Caco-2 (cell line): ENCODE measurements at regions not wholly inside any gene's neighbourhood (a gene's known extent, or its start where the extent isn't known, plus 50 kb on each side); places are given as distances from the start of the nearest gene placed in this dataset.

Experiments
- BruUV-seq: library from RNA; stranded (reverse); fragments of 400-500 nt; replicated peaks from 2 replicates; lab custom pipeline; 2021; lab: Mats Ljungman, UMichigan
- CTCF ChIA-PET: fragments of 300-600 bp; sonication (Branson Sonifier 250); formaldehyde crosslinking; loops from one replicate; lab custom pipeline; 2022; ENCODE audit warnings: antibody characterized with exemption; lab: Charles Lee
- POLR2A ChIA-PET: fragments of 300-600 bp; sonication (Branson Sonifier 250); formaldehyde crosslinking; loops from one replicate; lab custom pipeline; 2022; ENCODE audit warnings: antibody characterized with exemption; lab: Charles Lee
- DNase-seq, 2 experiments: peaks; one replicate each; pipeline versions ENCODE4 v3.0.0 to v3.0.0-alpha.2; 2020 to 2022
- H3K27me3 ChIP-seq: replicated peaks from 2 replicates; pipeline ENCODE4 v1.6.0; 2011; ENCODE audit warnings: low read length; ENCODE audit not compliant: control insufficient read depth, insufficient read depth
- H3K36me3 ChIP-seq: 2 replicates; pipeline ENCODE4 v1.5.1; 2011; ENCODE audit warnings: low read length; ENCODE audit not compliant: control insufficient read depth, insufficient read depth
- H3K4me1 ChIP-seq: fragments of 250-450 bp; sonication (Bioruptor Pico); 2 replicates; pipeline ENCODE4 v1.5.1; 2020; ENCODE audit warnings: mild to moderate bottlenecking
- H3K4me3 ChIP-seq: 2 replicates; pipeline ENCODE4 v1.5.1; 2011; ENCODE audit warnings: low read depth, mild to moderate bottlenecking, control low read depth, low read length
- H3K9me3 ChIP-seq: fragments of 250-450 bp; sonication (Bioruptor Pico); 2 replicates; pipeline ENCODE4 v1.5.1; 2020; ENCODE audit warnings: mild to moderate bottlenecking, moderate library complexity
- H3K27ac Mint-ChIP-seq: one replicate; pipeline ENCODE4 v1.8.0; 2022; ENCODE audit warnings: mixed read lengths; ENCODE audit not compliant: unreplicated experiment
- H3K27me3 Mint-ChIP-seq: one replicate; pipeline ENCODE4 v1.8.0; 2022; ENCODE audit warnings: mixed read lengths; ENCODE audit not compliant: insufficient read depth, unreplicated experiment
- H3K36me3 Mint-ChIP-seq: one replicate; pipeline ENCODE4 v1.8.0; 2022; ENCODE audit warnings: mild to moderate bottlenecking, mixed read lengths; ENCODE audit not compliant: insufficient read depth, unreplicated experiment
- H3K4me1 Mint-ChIP-seq: one replicate; pipeline ENCODE4 v1.8.0; 2022; ENCODE audit warnings: low read depth, mixed read lengths; ENCODE audit not compliant: unreplicated experiment
- H3K4me3 Mint-ChIP-seq: one replicate; pipeline ENCODE4 v1.8.0; 2022; ENCODE audit warnings: mild to moderate bottlenecking, moderate library complexity, mixed read lengths; ENCODE audit not compliant: unreplicated experiment
- H3K9me3 Mint-ChIP-seq: one replicate; pipeline ENCODE4 v1.8.0; 2022; ENCODE audit warnings: mixed read lengths; ENCODE audit not compliant: unreplicated experiment
- intact Hi-C: fragments of 100-400 bp; cut with micrococcal nuclease; formaldehyde crosslinking; loops from one replicate; pipeline ENCODE4 v1.10.0; 2022; ENCODE audit not compliant: unreplicated experiment
- TF ChIP-seq, protein P1 (sequence below), 2 experiments: fragments of 200-600 bp in 1 of 2; IDR thresholded peaks; 1 replicate in 1 of 2; 2 replicates in 1 of 2; pipeline versions ENCODE4 v1.5.1 to v1.8.0; 2011 to 2022; ENCODE audit warnings: antibody characterized with exemption in 1 of 2, control low read depth in 1 of 2, inconsistent platforms in 1 of 2, low read depth in 1 of 2, low read length in 1 of 2, mild to moderate bottlenecking in 1 of 2, moderate library complexity in 1 of 2; ENCODE audit not compliant: insufficient read depth in 1 of 2, severe bottlenecking in 1 of 2, unreplicated experiment in 1 of 2

DNA sequence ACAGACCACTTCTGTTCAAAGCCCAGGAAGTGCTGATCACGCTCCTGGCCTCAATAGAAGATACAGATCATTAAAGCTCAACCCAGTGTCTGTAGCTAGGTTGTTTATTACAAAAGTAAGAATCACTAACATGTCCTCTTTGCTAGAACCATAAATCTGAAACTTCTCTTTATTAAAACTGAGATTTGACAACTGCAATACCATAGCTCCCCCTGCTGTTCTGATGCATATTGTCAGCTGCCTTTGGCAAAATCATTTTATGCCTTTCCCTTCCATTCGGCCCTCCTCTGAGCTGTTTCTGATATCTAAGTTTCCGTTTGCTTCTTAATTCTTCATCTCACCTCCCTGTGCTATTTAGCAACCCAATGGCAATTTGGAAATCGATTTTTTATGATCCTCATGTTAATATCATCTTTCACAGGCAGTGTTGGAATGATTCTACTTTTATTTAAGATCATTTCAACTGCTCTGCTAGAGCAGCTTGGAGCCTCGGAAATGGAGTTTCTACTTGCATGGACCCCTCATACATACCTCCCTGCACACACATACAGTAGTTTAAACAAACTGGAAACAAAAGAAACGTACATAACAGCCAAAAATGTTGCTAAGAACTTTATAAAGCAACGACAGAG, 998.8 kb downstream of the MAT2B start:
- CTCF ChIA-PET = interaction anchor here (0.7 to 1.9 kb wide), 5 partner anchors 15 to 808 kb away, joined by 3 to 10 read pairs (median 5); no protein-coding TSS in a partner anchor
- BruUV-seq = no TSS peak
- no peaks in the 10 kb centered on the region for H3K27me3 ChIP-seq
- H3K27ac Mint-ChIP-seq = no peak overlapping the region
- H3K4me1 ChIP-seq = no peaks in the 10 kb centered on the region
- POLR2A ChIA-PET = no interaction called here
- no peaks in the 10 kb centered on the region for H3K9me3 Mint-ChIP-seq
- peak in 1 of 2 experiments; percentile 56 for DNase-seq
- no peaks in the 10 kb centered on the region for H3K36me3 Mint-ChIP-seq
- H3K36me3 ChIP-seq = no peaks in the 10 kb centered on the region
- TF ChIP-seq, protein P1, sequence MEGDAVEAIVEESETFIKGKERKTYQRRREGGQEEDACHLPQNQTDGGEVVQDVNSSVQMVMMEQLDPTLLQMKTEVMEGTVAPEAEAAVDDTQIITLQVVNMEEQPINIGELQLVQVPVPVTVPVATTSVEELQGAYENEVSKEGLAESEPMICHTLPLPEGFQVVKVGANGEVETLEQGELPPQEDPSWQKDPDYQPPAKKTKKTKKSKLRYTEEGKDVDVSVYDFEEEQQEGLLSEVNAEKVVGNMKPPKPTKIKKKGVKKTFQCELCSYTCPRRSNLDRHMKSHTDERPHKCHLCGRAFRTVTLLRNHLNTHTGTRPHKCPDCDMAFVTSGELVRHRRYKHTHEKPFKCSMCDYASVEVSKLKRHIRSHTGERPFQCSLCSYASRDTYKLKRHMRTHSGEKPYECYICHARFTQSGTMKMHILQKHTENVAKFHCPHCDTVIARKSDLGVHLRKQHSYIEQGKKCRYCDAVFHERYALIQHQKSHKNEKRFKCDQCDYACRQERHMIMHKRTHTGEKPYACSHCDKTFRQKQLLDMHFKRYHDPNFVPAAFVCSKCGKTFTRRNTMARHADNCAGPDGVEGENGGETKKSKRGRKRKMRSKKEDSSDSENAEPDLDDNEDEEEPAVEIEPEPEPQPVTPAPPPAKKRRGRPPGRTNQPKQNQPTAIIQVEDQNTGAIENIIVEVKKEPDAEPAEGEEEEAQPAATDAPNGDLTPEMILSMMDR (IDR thresholded peaks at IDR 0.05; ENCODE audit: insufficient read depth in 1 of 2, low read depth in 1 of 2, low read length in 1 of 2, severe bottlenecking in 1 of 2, unreplicated experiment in 1 of 2) = peak; percentile 70 to 79
- H3K27me3 Mint-ChIP-seq = peaks cover 4% of the 10 kb centered on the region
- intact Hi-C loops = loop anchor here (1.0 kb wide), 4 partner anchors 491 to 940 kb away; no protein-coding TSS in a partner anchor
- no peak overlapping the region for H3K4me3 ChIP-seq
- no peaks in the 10 kb centered on the region for H3K4me1 Mint-ChIP-seq
- H3K4me3 Mint-ChIP-seq = no peak overlapping the region
- H3K9me3 ChIP-seq = no peaks in the 10 kb centered on the region

DNA sequence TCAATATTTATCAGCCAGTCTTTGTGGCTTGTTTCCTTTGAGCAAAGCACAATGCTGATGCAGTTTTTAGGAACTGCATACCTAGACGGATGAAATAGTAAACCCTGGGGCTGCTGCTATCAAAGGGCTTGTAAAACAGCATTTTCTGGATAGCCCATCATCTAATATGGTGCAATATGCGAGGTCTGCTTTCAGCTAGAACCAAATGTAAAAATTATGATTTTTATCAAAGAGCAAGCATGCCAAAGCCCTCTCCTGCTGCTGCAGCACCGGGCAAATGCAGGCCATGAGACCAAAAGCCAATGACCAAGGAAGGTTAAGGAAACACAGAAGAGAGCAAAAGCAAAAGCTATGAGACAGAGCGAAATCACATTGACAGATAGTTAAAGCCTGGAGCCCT, 1000.4 kb downstream of the MAT2B start:
- Histone ChIP-seq H3K9me3 (no peaks in the 10 kb centered on the region), H3K4me3 (no peak overlapping the region), H3K27me3 (no peaks in the 10 kb centered on the region), H3K4me1 (no peaks in the 10 kb centered on the region), H3K36me3 (no peaks in the 10 kb centered on the region)
- H3K4me3 Mint-ChIP-seq = no peak overlapping the region
- ChIA-PET POLR2A (no interaction called here), CTCF (no interaction called here)
- H3K27ac Mint-ChIP-seq = no peak overlapping the region
- no peaks in the 10 kb centered on the region for H3K4me1 Mint-ChIP-seq
- peaks cover 4% of the 10 kb centered on the region for H3K27me3 Mint-ChIP-seq
- no TSS peak for BruUV-seq
- H3K9me3 Mint-ChIP-seq = no peaks in the 10 kb centered on the region
- TF ChIP-seq, protein P1 (IDR thresholded peaks at IDR 0.05; ENCODE audit: insufficient read depth in 1 of 2, low read depth in 1 of 2, low read length in 1 of 2, severe bottlenecking in 1 of 2, unreplicated experiment in 1 of 2) = no peak
- no peaks in the 10 kb centered on the region for H3K36me3 Mint-ChIP-seq
- intact Hi-C loops = no loop called here
- DNase-seq = no peak

DNA sequence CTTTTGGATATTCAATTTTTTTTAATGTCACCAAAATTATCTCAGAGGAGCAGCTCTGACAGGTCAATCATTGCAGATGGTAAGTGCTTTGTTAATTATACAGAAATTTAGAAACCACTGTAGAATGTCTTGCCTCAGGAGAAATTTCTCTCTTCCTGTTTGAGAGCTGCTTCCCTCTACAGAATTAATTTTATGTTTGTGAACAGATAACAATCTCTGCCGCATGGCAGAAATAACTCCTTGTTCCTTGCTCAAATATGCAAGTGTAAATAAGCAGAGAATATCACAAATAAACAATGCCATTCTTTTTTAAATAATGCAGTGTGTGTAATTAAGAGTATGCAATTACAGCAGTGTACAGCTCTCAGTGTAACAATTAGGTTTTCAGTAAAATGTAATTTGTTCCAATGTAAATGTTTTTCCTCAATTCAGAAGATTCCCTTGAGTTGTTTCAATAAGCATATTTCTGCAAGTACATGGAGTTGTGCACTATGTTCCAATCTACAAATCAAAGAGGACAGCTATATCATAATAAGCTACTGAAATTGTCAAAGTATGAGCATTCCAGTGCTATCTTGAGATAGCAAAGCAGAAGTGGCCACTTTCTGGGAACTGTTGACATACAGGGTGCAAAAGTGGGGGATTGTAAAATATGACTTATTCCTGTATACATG, 1012.8 kb downstream of the MAT2B start:
- H3K27me3 ChIP-seq = no peaks in the 10 kb centered on the region
- no peak for DNase-seq
- no peaks in the 10 kb centered on the region for H3K9me3 ChIP-seq
- Mint-ChIP-seq H3K27me3 (no peaks in the 10 kb centered on the region), H3K27ac (no peak overlapping the region), H3K9me3 (peaks cover 4% of the 10 kb centered on the region), H3K4me3 (no peak overlapping the region), H3K36me3 (no peaks in the 10 kb centered on the region), H3K4me1 (no peaks in the 10 kb centered on the region)
- ChIA-PET CTCF (no interaction called here), POLR2A (no interaction called here)
- intact Hi-C loops = no loop called here
- BruUV-seq = no TSS peak
- no peak overlapping the region for H3K4me3 ChIP-seq
- H3K4me1 ChIP-seq = no peaks in the 10 kb centered on the region
- no peaks in the 10 kb centered on the region for H3K36me3 ChIP-seq
- TF ChIP-seq, protein P1 (IDR thresholded peaks at IDR 0.05; ENCODE audit: insufficient read depth in 1 of 2, low read depth in 1 of 2, low read length in 1 of 2, severe bottlenecking in 1 of 2, unreplicated experiment in 1 of 2) = no peak
